ENCODE measurements at regions not wholly inside any gene's neighbourhood (a gene's known extent, or its start where the extent isn't known, plus 50 kb on each side); places are given as distances from the start of the nearest gene placed in this dataset.

GRCh38 chr3:22161315-22161714 is 410.3 kb upstream of the ZNF385D start:
- no peak for ATAC-seq
- H3K4me1 ChIP-seq (ENCODE audit: control insufficient read depth in 1 of 2, insufficient read depth in 2 of 2, low read length in 2 of 2): no peaks in the 10 kb centered on the region
- H3K4me3 ChIP-seq (replicated peaks in 1 of 2; ENCODE audit: low read depth in 1 of 2, low read length in 2 of 2): no peak overlapping the region
- ChIA-PET POLR2A (no interaction called here), RAD21 (ENCODE audit: low non-redundant PET in 1 of 2, low total read pairs in 2 of 2, uncharacterized antibody in 2 of 2, unreplicated experiment in 2 of 2) (no interaction called here), CTCF (no interaction called here)
- BruUV-seq (replicated peaks): no TSS peak
- no peaks in the 10 kb centered on the region for H3K9me2 ChIP-seq (ENCODE audit: insufficient read depth)
- H3K36me3 ChIP-seq (ENCODE audit: control insufficient read depth in 1 of 2, insufficient read depth in 2 of 2, low read length in 2 of 2): no peaks in the 10 kb centered on the region
- H3K27ac ChIP-seq (ENCODE audit: low read depth, low read length): no peak overlapping the region
- no peaks in the 10 kb centered on the region for H3K27me3 ChIP-seq (ENCODE audit: insufficient read depth, low read length)
- no peak overlapping the region for H3K9ac ChIP-seq (ENCODE audit: low read length)
- no peak overlapping the region for H3K4me2 ChIP-seq (ENCODE audit: low read length)
- no peak for TF ChIP-seq ZNF274 (IDR thresholded peaks at IDR 0.05; ENCODE audit: low read depth, low read length)
- intact Hi-C loops (cut with micrococcal nuclease): no loop called here
- no peaks in the 10 kb centered on the region; the same call in 1 of the 2 replicates for H4K20me1 ChIP-seq (ENCODE audit: insufficient read depth)
- no peak for DNase-seq (ENCODE audit: low read depth, low spot score)
- no peaks in the 10 kb centered on the region for H3K79me2 ChIP-seq (ENCODE audit: insufficient read depth, low read length)
- H2AFZ ChIP-seq (ENCODE audit: low read depth, low read length, poor library complexity, severe bottlenecking): no peak overlapping the region
- peaks cover 4 to 9% of the 10 kb centered on the region in 2 experiments; a peak in 2 of 4 replicates for H3K9me3 ChIP-seq (ENCODE audit: control insufficient read depth in 1 of 2, insufficient read depth in 1 of 2, low read depth in 1 of 2, low read length in 2 of 2)

- ChIA-PET RAD21 (ENCODE audit: low non-redundant PET in 1 of 2, low total read pairs in 2 of 2, uncharacterized antibody in 2 of 2, unreplicated experiment in 2 of 2) (no interaction called here), POLR2A (no interaction called here), CTCF (no interaction called here)
- H3K27me3 ChIP-seq (ENCODE audit: insufficient read depth, low read length): no peaks in the 10 kb centered on the region
- TF ChIP-seq POLR2AphosphoS5 (IDR thresholded peaks at IDR 0.05; ENCODE audit: low read depth, low read length) (no peak), ATF3 (IDR thresholded peaks at IDR 0.05) (no peak), CTCF (IDR thresholded peaks at IDR 0.05 in 2 of 3, conservative IDR thresholded peaks at IDR 0.05 in 1 of 3; ENCODE audit: borderline replicate concordance in 1 of 3, insufficient read depth in 1 of 3, low read depth in 2 of 3, low read length in 2 of 3) (no peak), FOSL1 (IDR thresholded peaks at IDR 0.05; ENCODE audit: low read depth) (no peak), RAD21 (IDR thresholded peaks at IDR 0.05; ENCODE audit: low read depth) (no peak), MAX (IDR thresholded peaks at IDR 0.05) (no peak), ZFX (IDR thresholded peaks at IDR 0.05) (no peak), SRF (IDR thresholded peaks at IDR 0.05; ENCODE audit: low read depth) (no peak), CEBPB (IDR thresholded peaks at IDR 0.05; ENCODE audit: low read depth) (no peak), TCF7L2 (IDR thresholded peaks at IDR 0.05; ENCODE audit: borderline replicate concordance, extremely low read depth, insufficient read depth, insufficient read length) (no peak), YY1 (IDR thresholded peaks at IDR 0.05; ENCODE audit: extremely low read depth, insufficient replicate concordance, low read depth, low read length) (no peak), POLR2A (IDR thresholded peaks at IDR 0.05; ENCODE audit: borderline replicate concordance, extremely low read depth, insufficient read depth, insufficient read length) (no peak), CBX3 (IDR thresholded peaks at IDR 0.05; ENCODE audit: low read depth) (no peak), ZNF274 (IDR thresholded peaks at IDR 0.05; ENCODE audit: low read depth, low read length) (no peak)
- H3K9me2 ChIP-seq (ENCODE audit: insufficient read depth): no peaks in the 10 kb centered on the region
- no peaks in the 10 kb centered on the region for H3K79me2 ChIP-seq (ENCODE audit: insufficient read depth, low read length)
- no peak overlapping the region for H3K9ac ChIP-seq (ENCODE audit: low read length)
- H3K4me2 ChIP-seq (ENCODE audit: low read length): no peak overlapping the region
- ATAC-seq: no peak
- peaks cover 0 to 9% of the 10 kb centered on the region in 2 experiments; a peak in 2 of 4 replicates for H3K9me3 ChIP-seq (ENCODE audit: control insufficient read depth in 1 of 2, insufficient read depth in 1 of 2, low read depth in 1 of 2, low read length in 2 of 2)
- H3K27ac ChIP-seq (ENCODE audit: low read depth, low read length): no peak overlapping the region
- no peak for DNase-seq (ENCODE audit: low read depth, low spot score)
- no peaks in the 10 kb centered on the region for H3K4me1 ChIP-seq (ENCODE audit: control insufficient read depth in 1 of 2, insufficient read depth in 2 of 2, low read length in 2 of 2)
- H3K36me3 ChIP-seq (ENCODE audit: control insufficient read depth in 1 of 2, insufficient read depth in 2 of 2, low read length in 2 of 2): no peaks in the 10 kb centered on the region
- no peak overlapping the region for H2AFZ ChIP-seq (ENCODE audit: low read depth, low read length, poor library complexity, severe bottlenecking)
- no peak overlapping the region for H3K4me3 ChIP-seq (replicated peaks in 1 of 2; ENCODE audit: low read depth in 1 of 2, low read length in 2 of 2)
- H4K20me1 ChIP-seq (ENCODE audit: insufficient read depth): no peaks in the 10 kb centered on the region
- intact Hi-C loops (cut with micrococcal nuclease): no loop called here
- no TSS peak for BruUV-seq (replicated peaks)
Measured at GRCh38 chr3:22170370-22170769, 419.4 kb upstream of the ZNF385D start.
